A673 (cell line): ENCODE measurements at regions not wholly inside any gene's neighbourhood (a gene's known extent, or its start where the extent isn't known, plus 50 kb on each side); places are given as distances from the start of the nearest gene placed in this dataset.

Experiments
- BruUV-seq: library from RNA; stranded (reverse); fragments of 400-500 nt; replicated peaks from 2 replicates; lab custom pipeline; 2021; lab: Mats Ljungman, UMichigan
- CTCF ChIA-PET: fragments of 300-600 bp; sonication (Branson Sonifier 250); formaldehyde crosslinking; loops from one replicate; lab custom pipeline; 2022; ENCODE audit warnings: antibody characterized with exemption; lab: Charles Lee
- POLR2A ChIA-PET: fragments of 300-600 bp; sonication (Branson Sonifier 250); formaldehyde crosslinking; loops from one replicate; lab custom pipeline; 2022; ENCODE audit warnings: antibody characterized with exemption; ENCODE audit not compliant: low non-redundant PET; lab: Charles Lee
- DNase-seq: peaks from one replicate; pipeline ENCODE4 v3.0.0-alpha.2; 2015; ENCODE audit warnings: low spot score
- H3K27ac ChIP-seq: fragments of 200-600 bp; sonication (generic); 2 replicates; pipeline ENCODE4 v1.5.1; 2016; ENCODE audit warnings: mixed run types, low read depth, mild to moderate bottlenecking, mixed read lengths, antibody characterized with exemption, low read length; ENCODE audit not compliant: poor library complexity, severe bottlenecking
- H3K27me3 ChIP-seq: fragments of 200-600 bp; sonication (generic); replicated peaks from 2 replicates; pipeline ENCODE4 v1.6.1; 2017; ENCODE audit warnings: mixed run types, low read depth, mild to moderate bottlenecking, mixed read lengths, antibody characterized with exemption, low read length; ENCODE audit not compliant: insufficient read depth, poor library complexity
- H3K36me3 ChIP-seq: fragments of 200-600 bp; sonication (generic); 2 replicates; pipeline ENCODE4 v1.6.1; 2016; ENCODE audit warnings: mixed run types, mild to moderate bottlenecking, mixed read lengths, antibody characterized with exemption, low read length; ENCODE audit not compliant: insufficient read depth, poor library complexity, severe bottlenecking
- H3K4me1 ChIP-seq: fragments of 200-600 bp; sonication (generic); 2 replicates; pipeline ENCODE4 v1.6.1; 2017; ENCODE audit warnings: mixed run types, mild to moderate bottlenecking, mixed read lengths, antibody characterized with exemption, low read length; ENCODE audit not compliant: insufficient read depth, poor library complexity, severe bottlenecking
- H3K4me3 ChIP-seq: fragments of 200-600 bp; sonication (generic); 2 replicates; pipeline ENCODE4 v1.5.1; 2016; ENCODE audit warnings: low read depth, mixed run types, mild to moderate bottlenecking, mixed read lengths, low read length; ENCODE audit not compliant: poor library complexity, severe bottlenecking
- H3K9me3 ChIP-seq: fragments of 200-600 bp; sonication (generic); 2 replicates; pipeline ENCODE4 v1.6.1; 2016; ENCODE audit warnings: mixed run types, low read depth, mild to moderate bottlenecking, mixed read lengths, antibody characterized with exemption, low read length; ENCODE audit not compliant: poor library complexity, severe bottlenecking
- EZH2 ChIP-seq: fragments of 200-600 bp; sonication (generic); IDR thresholded peaks from 2 replicates; pipeline ENCODE4 v1.6.1; 2017; ENCODE audit warnings: borderline replicate concordance, low read depth, mild to moderate bottlenecking, mixed read lengths, antibody characterized with exemption, low read length; ENCODE audit not compliant: poor library complexity, severe bottlenecking
- intact Hi-C: fragments of 100-400 bp; cut with micrococcal nuclease; formaldehyde crosslinking; loops from one replicate; pipeline ENCODE4 v1.10.0; 2022; ENCODE audit not compliant: unreplicated experiment
- TF ChIP-seq, protein P1 (sequence below): fragments of 300-800, 200-600 bp; sonication (generic); conservative IDR thresholded peaks from 2 replicates; pipeline ENCODE4 v1.5.1; 2017; ENCODE audit warnings: low read depth, mild to moderate bottlenecking, antibody characterized with exemption, low read length, moderate library complexity, mixed read lengths

DNA sequence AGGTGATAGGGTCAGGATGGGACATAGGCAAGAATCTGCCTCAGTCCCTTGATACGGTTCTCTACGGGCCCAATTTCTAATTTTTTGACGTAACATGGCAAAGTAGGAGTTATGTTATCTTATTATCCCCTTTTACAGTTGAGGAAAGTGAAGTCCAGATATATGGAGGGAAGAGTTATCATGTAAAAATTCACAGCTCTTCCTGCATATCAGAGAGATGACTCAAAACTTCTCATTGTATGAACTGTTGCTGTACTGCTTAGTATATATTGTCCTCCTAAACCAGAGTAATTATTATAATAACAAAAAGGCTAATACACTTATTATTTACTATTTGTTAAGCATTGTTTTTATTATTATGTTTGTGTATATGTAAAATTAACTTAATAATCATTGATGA, 260.5 kb upstream of the IGFBP7 start:
- intact Hi-C loops: no loop called here
- no peaks in the 10 kb centered on the region for H3K9me3 ChIP-seq
- no peaks in the 10 kb centered on the region for H3K36me3 ChIP-seq
- no peak overlapping the region for H3K27ac ChIP-seq
- no TSS peak for BruUV-seq
- no peaks in the 10 kb centered on the region for H3K27me3 ChIP-seq
- CTCF ChIA-PET: no interaction called here
- TF ChIP-seq EZH2: no peak
- TF ChIP-seq, protein P1, sequence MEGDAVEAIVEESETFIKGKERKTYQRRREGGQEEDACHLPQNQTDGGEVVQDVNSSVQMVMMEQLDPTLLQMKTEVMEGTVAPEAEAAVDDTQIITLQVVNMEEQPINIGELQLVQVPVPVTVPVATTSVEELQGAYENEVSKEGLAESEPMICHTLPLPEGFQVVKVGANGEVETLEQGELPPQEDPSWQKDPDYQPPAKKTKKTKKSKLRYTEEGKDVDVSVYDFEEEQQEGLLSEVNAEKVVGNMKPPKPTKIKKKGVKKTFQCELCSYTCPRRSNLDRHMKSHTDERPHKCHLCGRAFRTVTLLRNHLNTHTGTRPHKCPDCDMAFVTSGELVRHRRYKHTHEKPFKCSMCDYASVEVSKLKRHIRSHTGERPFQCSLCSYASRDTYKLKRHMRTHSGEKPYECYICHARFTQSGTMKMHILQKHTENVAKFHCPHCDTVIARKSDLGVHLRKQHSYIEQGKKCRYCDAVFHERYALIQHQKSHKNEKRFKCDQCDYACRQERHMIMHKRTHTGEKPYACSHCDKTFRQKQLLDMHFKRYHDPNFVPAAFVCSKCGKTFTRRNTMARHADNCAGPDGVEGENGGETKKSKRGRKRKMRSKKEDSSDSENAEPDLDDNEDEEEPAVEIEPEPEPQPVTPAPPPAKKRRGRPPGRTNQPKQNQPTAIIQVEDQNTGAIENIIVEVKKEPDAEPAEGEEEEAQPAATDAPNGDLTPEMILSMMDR: no peak
- DNase-seq: no peak
- no peaks in the 10 kb centered on the region for H3K4me1 ChIP-seq
- POLR2A ChIA-PET: no interaction called here
- no peak overlapping the region for H3K4me3 ChIP-seq

DNA sequence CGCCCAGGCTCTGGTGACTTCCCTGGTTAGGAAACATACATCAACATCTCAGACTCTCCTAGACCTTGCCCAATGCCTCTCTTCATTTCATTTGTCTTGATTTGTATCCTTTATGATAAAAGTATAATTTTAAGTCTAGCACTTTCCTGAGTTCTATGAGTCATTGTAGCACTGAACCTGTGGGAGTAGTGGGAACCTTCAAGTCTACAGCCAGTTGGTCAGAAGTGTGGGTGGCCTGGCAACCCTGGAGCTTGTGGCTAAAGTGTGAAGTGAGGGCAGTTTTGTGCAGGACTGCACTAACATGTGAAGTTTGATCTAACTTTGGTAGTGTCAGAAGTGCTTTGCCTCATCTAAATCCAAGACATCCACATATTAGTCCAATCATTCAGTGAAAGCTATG, 259.3 kb upstream of the IGFBP7 start:
- Histone ChIP-seq H3K27me3 (no peaks in the 10 kb centered on the region), H3K4me1 (no peaks in the 10 kb centered on the region), H3K27ac (no peak overlapping the region), H3K9me3 (no peaks in the 10 kb centered on the region), H3K4me3 (no peak overlapping the region), H3K36me3 (no peaks in the 10 kb centered on the region)
- TF ChIP-seq EZH2: no peak
- TF ChIP-seq, protein P1: no peak
- ChIA-PET CTCF (no interaction called here), POLR2A (no interaction called here)
- intact Hi-C loops: no loop called here
- BruUV-seq: no TSS peak
- no peak for DNase-seq

DNA sequence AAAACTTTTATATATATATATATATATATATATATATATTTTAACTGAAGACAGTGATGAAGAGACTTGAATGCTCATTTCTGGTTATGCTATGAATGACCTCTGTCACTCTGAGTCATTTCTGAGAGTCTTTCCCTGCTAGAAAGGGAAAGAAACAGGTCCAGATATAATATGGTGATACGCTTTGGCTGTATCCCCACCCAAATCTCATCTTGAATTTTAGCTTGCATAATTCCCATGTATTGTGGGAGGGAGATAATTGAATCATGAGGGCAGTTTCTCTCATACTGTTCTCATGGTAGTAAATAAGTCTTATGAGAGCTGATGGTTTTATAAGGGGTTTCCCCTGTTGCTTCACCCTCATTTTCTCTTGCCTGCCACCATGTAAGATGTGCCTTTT, 254.1 kb upstream of the IGFBP7 start:
- DNase-seq: no peak
- Histone ChIP-seq H3K27me3 (no peaks in the 10 kb centered on the region), H3K4me1 (no peaks in the 10 kb centered on the region), H3K4me3 (no peak overlapping the region), H3K9me3 (no peaks in the 10 kb centered on the region), H3K27ac (no peak overlapping the region), H3K36me3 (no peaks in the 10 kb centered on the region)
- no TSS peak for BruUV-seq
- ChIA-PET CTCF (no interaction called here), POLR2A (no interaction called here)
- TF ChIP-seq, protein P1: no peak
- no peak for TF ChIP-seq EZH2
- intact Hi-C loops: no loop called here
